ENCODE measurements at regions not wholly inside any gene's neighbourhood (a gene's known extent, or its start where the extent isn't known, plus 50 kb on each side); places are given as distances from the start of the nearest gene placed in this dataset.

- TF ChIP-seq CTCF (IDR thresholded peaks at IDR 0.05 in 4 of 5, conservative IDR thresholded peaks at IDR 0.05 in 1 of 5) (no peak), POLR2A (IDR thresholded peaks at IDR 0.05) (no peak)
Measured at GRCh38 chr11:116136987-116137674, 632.9 kb upstream of the CADM1 start.

Data from gastrocnemius medialis (tissue), 4 donors.